ENCODE measurements at regions not wholly inside any gene's neighbourhood (a gene's known extent, or its start where the extent isn't known, plus 50 kb on each side); places are given as distances from the start of the nearest gene placed in this dataset.

DNA sequence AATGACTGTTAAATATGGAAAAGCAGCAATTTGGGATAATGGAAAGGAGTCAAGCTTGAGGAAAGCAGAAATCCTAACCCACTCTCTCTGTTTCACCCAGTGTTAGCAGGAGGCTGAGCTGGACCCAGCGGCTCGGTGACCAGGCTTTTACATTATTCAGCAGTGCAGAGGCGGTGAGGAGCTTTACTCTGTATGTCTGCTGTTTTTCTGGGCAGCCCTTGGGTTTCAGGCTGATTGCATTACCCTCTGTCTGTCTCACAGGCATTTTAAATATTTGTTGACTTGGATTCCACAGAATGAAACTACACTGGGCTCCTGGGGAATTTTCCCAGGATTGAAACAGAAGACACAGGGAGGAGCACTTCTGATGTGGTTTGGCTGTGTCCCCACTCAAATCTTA, 368.0 kb downstream of the GALR1 start:
- H3K4me3 ChIP-seq (ENCODE audit: low read depth, poor library complexity, severe bottlenecking) = no peak overlapping the region
- intact Hi-C loops (cut with DNase I; ENCODE audit: low total_unique reads) = no loop called here
- TF ChIP-seq, protein P1, sequence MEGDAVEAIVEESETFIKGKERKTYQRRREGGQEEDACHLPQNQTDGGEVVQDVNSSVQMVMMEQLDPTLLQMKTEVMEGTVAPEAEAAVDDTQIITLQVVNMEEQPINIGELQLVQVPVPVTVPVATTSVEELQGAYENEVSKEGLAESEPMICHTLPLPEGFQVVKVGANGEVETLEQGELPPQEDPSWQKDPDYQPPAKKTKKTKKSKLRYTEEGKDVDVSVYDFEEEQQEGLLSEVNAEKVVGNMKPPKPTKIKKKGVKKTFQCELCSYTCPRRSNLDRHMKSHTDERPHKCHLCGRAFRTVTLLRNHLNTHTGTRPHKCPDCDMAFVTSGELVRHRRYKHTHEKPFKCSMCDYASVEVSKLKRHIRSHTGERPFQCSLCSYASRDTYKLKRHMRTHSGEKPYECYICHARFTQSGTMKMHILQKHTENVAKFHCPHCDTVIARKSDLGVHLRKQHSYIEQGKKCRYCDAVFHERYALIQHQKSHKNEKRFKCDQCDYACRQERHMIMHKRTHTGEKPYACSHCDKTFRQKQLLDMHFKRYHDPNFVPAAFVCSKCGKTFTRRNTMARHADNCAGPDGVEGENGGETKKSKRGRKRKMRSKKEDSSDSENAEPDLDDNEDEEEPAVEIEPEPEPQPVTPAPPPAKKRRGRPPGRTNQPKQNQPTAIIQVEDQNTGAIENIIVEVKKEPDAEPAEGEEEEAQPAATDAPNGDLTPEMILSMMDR (IDR thresholded peaks at IDR 0.05) = no peak
- no peak for TF ChIP-seq POLR2A (IDR thresholded peaks at IDR 0.05)
- 89 to 90% methylated on average over 3 of the region's 3 CpGs for WGBS, 2 donors
- no peak for DNase-seq (ENCODE audit: low spot score in 2 of 2)

DNA sequence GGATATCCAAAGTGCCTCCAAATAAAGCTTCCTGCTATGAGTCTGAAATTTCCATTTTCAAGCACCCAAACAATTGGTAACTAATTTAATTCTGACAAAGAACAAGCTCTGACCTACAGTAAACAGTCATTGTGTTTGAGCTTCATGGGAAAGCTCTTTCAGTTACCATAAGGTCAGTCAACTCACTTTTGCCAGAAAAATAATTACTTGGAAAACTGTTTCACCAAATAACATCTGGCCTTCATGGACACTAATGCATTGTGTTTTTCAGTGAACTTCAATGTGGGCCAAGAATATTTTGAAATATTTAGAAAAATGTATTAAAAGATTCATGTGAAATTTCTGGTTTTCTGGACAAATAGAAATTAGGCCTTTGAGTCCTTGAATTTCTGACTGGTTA, 369.9 kb downstream of the GALR1 start:
- H3K4me3 ChIP-seq (ENCODE audit: low read depth, poor library complexity, severe bottlenecking) = no peak overlapping the region
- TF ChIP-seq POLR2A (IDR thresholded peaks at IDR 0.05) = no peak
- TF ChIP-seq, protein P1 (IDR thresholded peaks at IDR 0.05) = no peak
- intact Hi-C loops (cut with DNase I; ENCODE audit: low total_unique reads) = no loop called here
- DNase-seq (ENCODE audit: low spot score in 2 of 2) = no peak

DNA sequence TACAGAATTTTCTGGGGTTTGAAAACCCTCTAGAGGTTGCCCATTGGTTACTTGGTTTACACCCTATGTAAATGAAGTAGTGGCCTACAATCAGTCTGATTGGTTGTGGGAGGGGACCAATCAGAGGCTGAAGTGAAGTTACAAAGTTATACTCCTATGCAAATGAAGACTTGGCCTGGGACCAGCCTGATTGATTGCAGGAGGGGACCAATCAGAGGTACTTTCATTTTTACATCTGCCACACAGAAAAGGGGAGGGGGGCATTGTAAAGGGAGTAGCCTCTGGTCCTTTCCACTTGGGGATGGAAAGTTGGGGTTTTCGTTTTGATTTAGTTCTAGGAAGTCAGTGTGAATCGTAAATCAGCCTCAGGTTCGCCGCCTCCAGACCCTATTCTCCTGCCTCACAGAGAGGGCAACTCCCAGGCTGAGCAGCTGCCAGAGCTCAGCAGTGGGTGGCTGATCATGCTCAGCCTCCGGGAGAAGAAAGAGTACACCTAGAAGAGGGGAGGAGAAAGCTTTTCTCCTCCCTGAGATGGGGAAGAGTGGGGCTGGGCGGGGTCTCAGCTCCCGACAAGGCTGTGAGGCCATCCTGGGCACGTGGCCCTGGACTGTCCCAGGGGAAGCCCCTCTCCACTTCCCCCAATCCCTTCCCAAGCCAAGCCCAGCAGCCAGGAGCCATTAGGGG, 372.5 kb downstream of the GALR1 start:
- H3K4me3 ChIP-seq (ENCODE audit: low read depth, poor library complexity, severe bottlenecking) = no peak overlapping the region
- TF ChIP-seq, protein P1 (IDR thresholded peaks at IDR 0.05) = no peak
- TF ChIP-seq POLR2A (IDR thresholded peaks at IDR 0.05) = no peak
- DNase-seq (ENCODE audit: low spot score in 2 of 2) = no peak
- intact Hi-C loops (cut with DNase I; ENCODE audit: low total_unique reads) = no loop called here
- 69 to 78% methylated on average over 8 of the region's 8 CpGs for WGBS, 2 donors

DNA sequence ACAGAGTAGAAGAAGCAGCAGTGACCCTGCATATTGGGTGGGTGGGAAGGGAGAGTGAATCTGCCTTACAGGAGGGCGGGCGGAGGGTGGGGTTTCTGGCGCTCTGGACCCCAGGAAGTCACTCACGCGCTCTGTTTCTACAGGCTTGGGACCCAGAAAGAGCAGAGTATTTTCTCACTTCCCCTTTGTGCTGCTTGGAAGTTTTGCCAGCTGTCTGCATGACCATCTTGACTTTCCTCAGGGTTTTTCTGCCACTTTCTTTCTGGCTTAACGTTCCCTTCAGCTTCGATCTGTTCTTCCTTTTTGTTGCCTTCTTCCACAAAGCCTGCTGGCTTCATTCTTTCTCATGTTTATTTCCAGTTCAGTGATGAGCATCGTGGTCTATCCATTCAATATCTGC, 383.1 kb downstream of the GALR1 start:
- no peak overlapping the region for H3K4me3 ChIP-seq (ENCODE audit: low read depth, poor library complexity, severe bottlenecking)
- TF ChIP-seq, protein P1 (IDR thresholded peaks at IDR 0.05) = no peak
- TF ChIP-seq POLR2A (IDR thresholded peaks at IDR 0.05) = no peak
- WGBS, 2 donors = 63 to 69% methylated on average over 8 of the region's 8 CpGs
- intact Hi-C loops (cut with DNase I; ENCODE audit: low total_unique reads) = no loop called here
- DNase-seq (ENCODE audit: low spot score in 2 of 2) = no peak

DNA sequence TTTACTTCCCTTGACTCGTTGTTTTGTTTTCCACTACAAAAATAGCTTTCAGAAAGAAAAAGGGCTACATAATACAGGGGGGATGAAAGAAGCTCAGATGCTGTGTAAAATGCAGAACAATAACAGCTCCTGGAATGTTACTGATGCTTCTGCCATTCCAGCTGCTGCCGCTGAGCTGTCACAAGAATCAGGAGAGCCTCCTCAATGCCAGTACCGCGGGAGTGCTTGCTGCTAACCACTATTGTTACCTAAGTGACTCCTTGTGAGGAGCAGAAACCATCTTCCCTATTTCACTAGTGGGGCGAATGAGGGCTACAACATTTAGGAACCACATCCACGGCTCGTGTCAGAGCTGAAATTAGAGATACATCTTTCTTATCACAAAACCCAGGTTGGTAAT, 384.8 kb downstream of the GALR1 start:
- WGBS, 2 donors = 75 to 76% methylated on average over 7 of the region's 7 CpGs
- DNase-seq (ENCODE audit: low spot score in 2 of 2) = no peak
- TF ChIP-seq POLR2A (IDR thresholded peaks at IDR 0.05) = no peak
- TF ChIP-seq, protein P1 (IDR thresholded peaks at IDR 0.05) = no peak
- intact Hi-C loops (cut with DNase I; ENCODE audit: low total_unique reads) = no loop called here
- H3K4me3 ChIP-seq (ENCODE audit: low read depth, poor library complexity, severe bottlenecking) = no peak overlapping the region

DNA sequence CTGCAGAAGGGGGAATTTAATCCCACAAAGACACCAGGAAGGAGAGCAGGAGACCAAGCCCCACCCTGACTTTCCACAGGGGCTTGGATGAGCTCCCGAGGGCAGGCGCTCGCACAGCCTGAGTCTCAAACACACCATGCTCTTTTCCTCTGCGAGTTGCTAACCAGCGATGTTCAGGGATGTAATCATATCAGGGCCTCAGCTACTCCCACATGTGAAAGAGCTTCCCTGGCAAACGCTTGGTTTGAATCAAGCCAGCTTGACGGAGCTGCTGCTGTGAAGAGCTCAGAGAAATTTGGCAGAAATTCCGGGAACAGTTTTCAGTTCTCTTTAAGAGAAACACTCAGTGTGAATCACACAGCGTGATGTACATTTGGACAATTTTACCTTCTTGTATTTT, 385.8 kb downstream of the GALR1 start:
- no peak overlapping the region for H3K4me3 ChIP-seq (ENCODE audit: low read depth, poor library complexity, severe bottlenecking)

More for the DNA sequence above, 385.8 kb downstream of the GALR1 start:
- 62% methylated on average over 9 of the region's 9 CpGs for WGBS, 2 donors
- TF ChIP-seq, protein P1 (IDR thresholded peaks at IDR 0.05) = no peak
- no peak for TF ChIP-seq POLR2A (IDR thresholded peaks at IDR 0.05)
- DNase-seq (ENCODE audit: low spot score in 2 of 2) = peak in 1 of 2 donors; percentile 54
- intact Hi-C loops (cut with DNase I; ENCODE audit: low total_unique reads) = no loop called here
